ENCODE measurements at regions not wholly inside any gene's neighbourhood (a gene's known extent, or its start where the extent isn't known, plus 50 kb on each side); places are given as distances from the start of the nearest gene placed in this dataset.

DNA sequence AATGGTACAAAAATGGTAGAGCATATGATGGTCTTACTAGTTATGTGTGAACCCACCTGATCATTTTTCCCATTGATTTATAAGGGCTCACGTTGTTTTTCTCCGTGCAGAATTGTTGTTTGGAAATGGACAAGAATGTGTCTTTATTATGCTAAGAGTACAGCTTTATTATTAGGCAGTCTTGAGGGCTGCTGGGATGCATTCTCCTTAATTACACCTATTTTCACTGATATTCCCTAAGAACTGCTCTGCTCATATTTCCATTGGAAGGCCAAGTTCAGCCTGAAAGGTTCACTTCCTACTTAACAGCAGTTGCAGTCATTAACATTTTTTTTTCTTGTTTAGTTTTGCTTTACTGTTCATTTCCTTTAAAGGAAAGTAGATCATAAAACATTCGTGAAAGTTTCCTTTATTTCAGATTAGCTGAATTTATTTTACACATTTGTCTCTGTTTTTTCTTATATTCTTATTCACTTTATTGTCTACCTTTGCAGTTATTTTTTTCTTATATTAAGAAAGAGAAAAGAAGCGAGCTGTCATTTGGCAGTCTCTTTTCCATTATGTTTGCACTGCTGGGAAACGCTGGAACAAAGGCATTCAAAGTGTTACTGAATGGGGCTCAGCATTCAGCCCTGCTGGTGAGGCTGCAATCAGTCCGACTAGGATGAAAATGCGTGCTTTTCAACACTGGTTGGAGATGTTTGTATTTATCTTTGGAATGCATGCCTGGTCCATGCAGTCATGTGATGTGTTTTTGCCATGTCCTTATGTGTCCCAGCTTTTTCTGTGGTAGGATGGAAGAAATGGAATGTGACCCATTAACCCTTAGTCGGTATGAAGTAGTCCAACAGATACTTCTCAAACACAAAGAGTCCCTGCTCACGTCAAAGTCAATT is 602.7 kb upstream of the ZNF608 start (continued):
- TF ChIP-seq, protein P1, sequence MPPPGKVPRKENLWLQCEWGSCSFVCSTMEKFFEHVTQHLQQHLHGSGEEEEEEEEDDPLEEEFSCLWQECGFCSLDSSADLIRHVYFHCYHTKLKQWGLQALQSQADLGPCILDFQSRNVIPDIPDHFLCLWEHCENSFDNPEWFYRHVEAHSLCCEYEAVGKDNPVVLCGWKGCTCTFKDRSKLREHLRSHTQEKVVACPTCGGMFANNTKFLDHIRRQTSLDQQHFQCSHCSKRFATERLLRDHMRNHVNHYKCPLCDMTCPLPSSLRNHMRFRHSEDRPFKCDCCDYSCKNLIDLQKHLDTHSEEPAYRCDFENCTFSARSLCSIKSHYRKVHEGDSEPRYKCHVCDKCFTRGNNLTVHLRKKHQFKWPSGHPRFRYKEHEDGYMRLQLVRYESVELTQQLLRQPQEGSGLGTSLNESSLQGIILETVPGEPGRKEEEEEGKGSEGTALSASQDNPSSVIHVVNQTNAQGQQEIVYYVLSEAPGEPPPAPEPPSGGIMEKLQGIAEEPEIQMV (CRISPR knock-in tag; IDR thresholded peaks at IDR 0.05; ENCODE audit: low read depth): no peak
- TF ChIP-seq, protein P2, sequence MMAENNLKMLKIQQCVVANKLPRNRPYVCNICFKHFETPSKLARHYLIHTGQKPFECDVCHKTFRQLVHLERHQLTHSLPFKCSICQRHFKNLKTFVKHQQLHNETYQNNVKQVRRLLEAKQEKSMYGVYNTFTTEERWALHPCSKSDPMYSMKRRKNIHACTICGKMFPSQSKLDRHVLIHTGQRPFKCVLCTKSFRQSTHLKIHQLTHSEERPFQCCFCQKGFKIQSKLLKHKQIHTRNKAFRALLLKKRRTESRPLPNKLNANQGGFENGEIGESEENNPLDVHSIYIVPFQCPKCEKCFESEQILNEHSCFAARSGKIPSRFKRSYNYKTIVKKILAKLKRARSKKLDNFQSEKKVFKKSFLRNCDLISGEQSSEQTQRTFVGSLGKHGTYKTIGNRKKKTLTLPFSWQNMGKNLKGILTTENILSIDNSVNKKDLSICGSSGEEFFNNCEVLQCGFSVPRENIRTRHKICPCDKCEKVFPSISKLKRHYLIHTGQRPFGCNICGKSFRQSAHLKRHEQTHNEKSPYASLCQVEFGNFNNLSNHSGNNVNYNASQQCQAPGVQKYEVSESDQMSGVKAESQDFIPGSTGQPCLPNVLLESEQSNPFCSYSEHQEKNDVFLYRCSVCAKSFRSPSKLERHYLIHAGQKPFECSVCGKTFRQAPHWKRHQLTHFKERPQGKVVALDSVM (CRISPR knock-in tag; IDR thresholded peaks at IDR 0.05): no peak
- TF ChIP-seq ZNF12 (CRISPR knock-in tag; IDR thresholded peaks at IDR 0.05) (no peak), NR2F6 (IDR thresholded peaks at IDR 0.05) (no peak), NR2F6 (CRISPR knock-in tag; IDR thresholded peaks at IDR 0.05) (no peak)
- TF ChIP-seq, protein P3, sequence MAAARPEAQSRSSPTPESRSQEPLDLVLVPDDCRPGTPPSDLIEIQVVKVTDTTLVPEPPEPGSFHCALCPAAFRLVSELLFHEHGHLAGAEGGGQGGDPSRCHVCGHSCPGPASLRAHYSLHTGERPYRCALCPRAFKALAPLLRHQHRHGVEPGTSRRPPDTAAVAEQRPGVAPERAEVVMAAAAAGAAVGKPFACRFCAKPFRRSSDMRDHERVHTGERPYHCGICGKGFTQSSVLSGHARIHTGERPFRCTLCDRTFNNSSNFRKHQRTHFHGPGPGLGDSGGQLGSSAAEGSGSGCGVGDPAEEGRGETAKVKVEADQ (CRISPR knock-in tag; IDR thresholded peaks at IDR 0.05; ENCODE audit: borderline replicate concordance): no peak

DNA sequence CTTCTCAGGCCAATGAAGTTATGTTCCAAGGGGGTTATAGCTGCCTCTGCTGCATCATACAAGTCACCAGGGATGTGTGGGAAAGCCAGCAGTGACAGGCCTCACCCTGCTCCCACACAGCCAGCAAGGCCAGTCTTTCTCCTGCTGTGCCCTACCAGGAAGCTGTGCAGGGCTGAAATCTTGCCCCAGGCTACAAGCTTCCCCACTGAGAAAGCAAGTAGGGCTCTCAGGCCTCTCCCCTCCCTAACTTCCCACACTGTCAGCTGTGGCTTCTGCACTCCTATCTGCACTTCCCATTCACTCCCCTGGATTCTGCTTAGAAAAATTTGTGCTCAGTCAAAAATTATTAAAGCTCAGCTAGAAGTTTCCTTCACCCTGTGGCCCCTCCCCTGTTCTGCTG is 611.2 kb upstream of the ZNF608 start:
- no peak overlapping the region for H3K4me3 ChIP-seq (replicated peaks in 1 of 3; ENCODE audit: insufficient read depth in 1 of 3, low read depth in 2 of 3, low read length in 3 of 3)
- no peak for TF ChIP-seq BHLHE40 (IDR thresholded peaks at IDR 0.05; ENCODE audit: low read length)
- no peak for TF ChIP-seq REL (CRISPR knock-in tag; conservative IDR thresholded peaks at IDR 0.05)
- TF ChIP-seq FLYWCH1 (CRISPR knock-in tag; IDR thresholded peaks at IDR 0.05): no peak
- TF ChIP-seq, protein P4, sequence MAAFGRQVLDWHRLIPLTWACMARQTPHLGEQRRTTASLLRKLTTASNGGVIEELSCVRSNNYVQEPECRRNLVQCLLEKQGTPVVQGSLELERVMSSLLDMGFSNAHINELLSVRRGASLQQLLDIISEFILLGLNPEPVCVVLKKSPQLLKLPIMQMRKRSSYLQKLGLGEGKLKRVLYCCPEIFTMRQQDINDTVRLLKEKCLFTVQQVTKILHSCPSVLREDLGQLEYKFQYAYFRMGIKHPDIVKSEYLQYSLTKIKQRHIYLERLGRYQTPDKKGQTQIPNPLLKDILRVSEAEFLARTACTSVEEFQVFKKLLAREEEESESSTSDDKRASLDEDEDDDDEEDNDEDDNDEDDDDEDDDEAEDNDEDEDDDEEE (CRISPR knock-in tag; IDR thresholded peaks at IDR 0.05): no peak
- TF ChIP-seq NFIC (IDR thresholded peaks at IDR 0.05; ENCODE audit: low read length): no peak
- no peak for TF ChIP-seq NAIF1 (CRISPR knock-in tag; IDR thresholded peaks at IDR 0.05; ENCODE audit: borderline replicate concordance)
- TF ChIP-seq, protein P5, sequence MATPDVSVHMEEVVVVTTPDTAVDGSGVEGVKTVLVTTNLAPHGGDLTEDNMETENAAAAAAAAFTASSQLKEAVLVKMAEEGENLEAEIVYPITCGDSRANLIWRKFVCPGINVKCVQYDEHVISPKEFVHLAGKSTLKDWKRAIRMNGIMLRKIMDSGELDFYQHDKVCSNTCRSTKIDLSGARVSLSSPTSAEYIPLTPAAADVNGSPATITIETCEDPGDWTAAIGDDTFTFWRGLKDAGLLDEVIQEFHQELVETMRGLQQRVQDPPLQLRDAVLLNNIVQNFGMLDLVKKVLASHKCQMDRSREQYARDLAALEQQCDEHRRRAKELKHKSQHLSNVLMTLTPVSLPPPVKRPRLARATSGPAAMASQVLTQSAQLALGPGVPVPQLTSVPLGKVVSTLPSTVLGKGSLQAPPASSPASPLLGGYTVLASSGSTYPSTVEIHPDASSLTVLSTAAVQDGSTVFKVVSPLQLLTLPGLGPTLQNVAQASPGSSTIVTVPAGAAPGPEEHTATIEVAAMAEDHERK (CRISPR knock-in tag; IDR thresholded peaks at IDR 0.05; ENCODE audit: low read depth): no peak
- no peak for TF ChIP-seq KAT8 (CRISPR knock-in tag; IDR thresholded peaks at IDR 0.05)
- H3K9ac ChIP-seq (ENCODE audit: insufficient read depth, low read depth, low read length): no peak overlapping the region
- H3K36me3 ChIP-seq (replicated peaks in 1 of 2; ENCODE audit: control insufficient read depth in 1 of 2, insufficient read depth in 2 of 2, low read length in 2 of 2): no peaks in the 10 kb centered on the region
- H4K20me1 ChIP-seq (ENCODE audit: insufficient read depth, low read length): no peaks in the 10 kb centered on the region
- H3K4me1 ChIP-seq (ENCODE audit: insufficient read depth, low read length): no peaks in the 10 kb centered on the region
- ATAC-seq (no peak), DNase-seq (ENCODE audit: low spot score) (no peak), FAIRE-seq (no peak)
- no peaks in the 10 kb centered on the region for H3K79me2 ChIP-seq (ENCODE audit: insufficient read depth, low read length)
- no peak overlapping the region for H3K27ac ChIP-seq (ENCODE audit: extremely low read length, insufficient read depth, low read length)
- CTCF ChIA-PET (ENCODE audit: low intra/inter-chr PET ratio, low total read pairs): no interaction called here
- in situ Hi-C loops (cut with HindIII; ENCODE audit: extremely low pct_ligation_motif_present, low pct_unique_long_range_greater_than_20kb): no loop called here
- BruUV-seq (replicated peaks): no TSS peak
- POLR2A ChIA-PET: no interaction called here
- H3K9me3 ChIP-seq (ENCODE audit: low read length): peaks cover 25% of the 10 kb centered on the region; the same call in 1 of the 2 replicates
- no peaks in the 10 kb centered on the region for H3K27me3 ChIP-seq (ENCODE audit: control insufficient read depth in 1 of 2, insufficient read depth in 2 of 2, low read length in 2 of 2)
- no peak overlapping the region for H3K4me2 ChIP-seq (ENCODE audit: low read depth, low read length)
- H2AFZ ChIP-seq (ENCODE audit: low read length): no peak overlapping the region
- intact Hi-C loops (cut with micrococcal nuclease; ENCODE audit: unreplicated experiment): no loop called here

Measured in HepG2 (cell line).